Skin epidermis (tissue), 12 donors: ENCODE measurements at regions not wholly inside any gene's neighbourhood (a gene's known extent, or its start where the extent isn't known, plus 50 kb on each side); places are given as distances from the start of the nearest gene placed in this dataset.
A peak's percentile ranks its signal among the peaks of the same experiment; 100 is the strongest.

Experiments used
- H3K27ac ChIP-seq, 21 experiments: fragments of 200-600 bp; sonication (generic) in 11 of 21; one replicate each; pipeline ENCODE4 v1.5.0; 2020; ENCODE audit warnings: mild to moderate bottlenecking in 3 of 21, inconsistent platforms in 2 of 21, moderate library complexity in 2 of 21
- H3K4me3 ChIP-seq, 7 experiments: fragments of 200-600 bp; sonication (generic) in 2 of 7; one replicate each; pipeline ENCODE4 v1.5.0; 2020; ENCODE audit warnings: inconsistent platforms in 2 of 7, mild to moderate bottlenecking in 2 of 7, moderate library complexity in 1 of 7

GRCh38 chr1:222991177-222991576, 151.9 kb downstream of the TLR5 start:
- Histone ChIP-seq H3K27ac (no peak overlapping the region), H3K4me3 (no peak overlapping the region)

GRCh38 chr1:222991908-222992307, 151.1 kb downstream of the TLR5 start:
- no peak overlapping the region for H3K27ac ChIP-seq
- no peak overlapping the region for H3K4me3 ChIP-seq

DNA sequence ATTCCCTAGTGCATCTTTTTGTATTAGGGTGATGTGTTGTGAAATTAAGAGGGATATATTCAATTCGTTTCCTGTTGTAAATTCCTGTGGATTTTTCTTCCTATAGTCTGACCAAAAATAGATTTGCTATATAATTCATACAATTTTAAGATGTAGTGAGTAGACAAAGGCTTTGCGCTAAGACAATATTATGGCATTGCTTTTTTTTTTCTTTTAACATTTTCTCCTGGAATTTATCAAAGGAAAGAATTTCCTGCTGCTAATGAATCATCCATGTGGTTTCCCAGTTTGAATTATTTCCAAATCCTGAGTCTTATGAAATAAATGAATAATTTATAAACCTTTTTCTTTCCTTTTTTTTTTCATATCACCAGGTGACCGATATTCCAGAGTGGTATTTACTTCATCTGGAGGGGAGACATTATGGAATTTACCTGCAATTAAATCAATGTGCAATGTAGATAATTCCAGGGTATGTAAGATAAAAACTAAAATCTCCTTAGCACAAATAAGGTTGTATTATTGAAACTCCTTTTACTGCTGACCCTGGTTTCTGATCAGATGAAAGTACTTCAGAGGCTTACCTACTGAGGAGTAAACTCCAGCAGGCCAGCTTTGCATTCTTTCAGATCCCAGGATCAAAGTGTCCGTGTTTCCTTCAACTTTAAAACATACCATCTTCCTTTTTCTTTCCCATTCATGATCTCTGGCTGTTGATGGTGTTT, 148.4 kb downstream of the TLR5 start:
- Histone ChIP-seq H3K27ac (peak overlapping the region in 5 of 21 experiments; percentile 4 to 49 (median 18)), H3K4me3 (no peak overlapping the region)

GRCh38 chr1:222995236-222995580, 147.8 kb downstream of the TLR5 start:
- Histone ChIP-seq H3K4me3 (no peak overlapping the region), H3K27ac (peak overlapping the region in 3 of 21 experiments; percentile 16 to 49 (median 33))

GRCh38 chr1:222995620-222996309, 147.3 kb downstream of the TLR5 start:
- Histone ChIP-seq H3K27ac (peak overlapping the region in 1 of 21 experiments; percentile 49), H3K4me3 (no peak overlapping the region)

- H3K27ac ChIP-seq = no peak overlapping the region
- no peak overlapping the region for H3K4me3 ChIP-seq
Observed at GRCh38 chr1:222996310-222996975, 146.6 kb downstream of the TLR5 start.

- Histone ChIP-seq H3K27ac (no peak overlapping the region), H3K4me3 (no peak overlapping the region)
Observed at GRCh38 chr1:223000632-223001031, 142.4 kb downstream of the TLR5 start.

GRCh38 chr1:223001653-223002634, 141.1 kb downstream of the TLR5 start:
- Histone ChIP-seq H3K4me3 (no peak overlapping the region), H3K27ac (no peak overlapping the region)

DNA sequence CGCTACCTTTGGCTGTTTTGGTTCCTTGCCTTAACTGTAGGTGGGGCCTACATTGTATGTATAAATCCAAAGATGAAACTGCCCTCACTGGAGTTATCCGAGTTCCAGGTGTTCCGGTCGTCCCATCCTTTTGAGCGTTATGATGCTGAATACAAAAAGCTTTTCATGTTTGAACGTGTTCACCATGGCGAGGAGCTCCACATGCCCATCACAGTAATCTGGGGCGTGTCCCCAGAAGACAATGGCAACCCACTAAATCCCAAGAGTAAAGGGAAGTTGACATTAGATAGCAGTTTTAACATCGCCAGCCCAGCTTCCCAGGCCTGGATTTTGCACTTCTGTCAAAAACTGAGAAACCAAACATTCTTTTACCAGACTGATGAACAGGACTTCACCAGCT, 139.5 kb downstream of the TLR5 start:
- Histone ChIP-seq H3K27ac (no peak overlapping the region), H3K4me3 (no peak overlapping the region)

GRCh38 chr1:223006371-223006770, 136.7 kb downstream of the TLR5 start:
- no peak overlapping the region for H3K4me3 ChIP-seq
- no peak overlapping the region for H3K27ac ChIP-seq

- Histone ChIP-seq H3K4me3 (no peak overlapping the region), H3K27ac (no peak overlapping the region)
Observed at GRCh38 chr1:223006917-223007648, 136.0 kb downstream of the TLR5 start.

DNA sequence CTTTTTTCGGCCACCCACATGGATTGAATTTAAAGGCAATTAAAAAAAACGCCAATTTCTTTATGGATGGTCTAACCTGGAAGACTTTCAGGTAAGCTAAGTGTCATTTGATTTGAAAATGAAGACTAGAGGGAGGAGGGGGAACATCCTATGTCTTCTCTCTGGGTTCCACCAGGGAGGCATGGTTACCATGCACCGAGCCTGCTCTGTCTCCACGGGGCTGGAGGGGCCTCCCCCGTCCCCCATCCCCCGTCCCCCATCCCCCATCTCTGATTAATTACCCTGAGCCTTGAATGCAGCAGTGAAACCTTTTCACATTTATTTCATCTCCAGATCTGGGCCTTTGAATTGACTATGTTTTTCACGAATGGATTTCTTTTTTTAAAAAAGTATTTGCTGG, 135.1 kb downstream of the TLR5 start:
- no peak overlapping the region for H3K27ac ChIP-seq
- H3K4me3 ChIP-seq = no peak overlapping the region

DNA sequence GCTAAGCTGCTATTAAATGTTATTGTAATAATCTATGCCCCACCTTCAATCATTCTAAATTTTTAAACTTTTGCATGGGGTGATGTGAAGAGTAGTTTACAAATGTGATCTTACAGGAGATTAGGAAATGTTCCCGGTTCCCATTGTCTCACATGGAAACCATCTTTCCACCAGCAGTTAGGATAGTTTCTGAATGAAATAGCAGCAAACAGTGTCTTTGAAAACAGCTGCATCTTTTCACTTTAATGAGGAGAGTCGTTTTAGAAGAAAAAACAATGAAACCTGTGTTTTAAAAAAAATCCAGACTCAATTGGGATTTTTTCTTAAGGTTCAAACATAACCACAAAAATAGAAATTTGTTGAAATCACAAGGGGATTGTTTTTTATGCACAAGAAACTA, 134.2 kb downstream of the TLR5 start:
- no peak overlapping the region for H3K4me3 ChIP-seq
- H3K27ac ChIP-seq = no peak overlapping the region

- no peak overlapping the region for H3K4me3 ChIP-seq
- H3K27ac ChIP-seq = no peak overlapping the region
Observed at GRCh38 chr1:223009406-223009805, 133.6 kb downstream of the TLR5 start.

GRCh38 chr1:223010582-223011504, 132.2 kb downstream of the TLR5 start:
- Histone ChIP-seq H3K4me3 (no peak overlapping the region), H3K27ac (peak overlapping the region in 1 of 21 experiments; percentile 23)

DNA sequence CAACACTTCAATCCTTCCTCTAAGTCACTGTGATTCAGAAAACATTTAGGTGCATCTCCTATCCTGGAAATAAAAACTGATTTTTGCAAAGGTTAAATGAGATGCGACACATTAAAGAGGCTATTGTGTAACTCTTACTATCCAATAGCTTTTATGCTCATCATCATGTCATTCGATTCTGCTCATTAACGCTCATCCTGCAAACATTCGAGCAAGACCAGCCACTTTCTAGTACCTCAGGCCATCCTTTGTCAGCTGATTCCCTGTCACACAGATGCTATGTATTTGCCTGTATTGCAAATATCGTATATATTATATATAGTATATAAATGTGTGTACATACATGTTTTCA, 131.6 kb downstream of the TLR5 start:
- Histone ChIP-seq H3K4me3 (no peak overlapping the region), H3K27ac (peak overlapping the region in 1 of 21 experiments; percentile 23)

DNA sequence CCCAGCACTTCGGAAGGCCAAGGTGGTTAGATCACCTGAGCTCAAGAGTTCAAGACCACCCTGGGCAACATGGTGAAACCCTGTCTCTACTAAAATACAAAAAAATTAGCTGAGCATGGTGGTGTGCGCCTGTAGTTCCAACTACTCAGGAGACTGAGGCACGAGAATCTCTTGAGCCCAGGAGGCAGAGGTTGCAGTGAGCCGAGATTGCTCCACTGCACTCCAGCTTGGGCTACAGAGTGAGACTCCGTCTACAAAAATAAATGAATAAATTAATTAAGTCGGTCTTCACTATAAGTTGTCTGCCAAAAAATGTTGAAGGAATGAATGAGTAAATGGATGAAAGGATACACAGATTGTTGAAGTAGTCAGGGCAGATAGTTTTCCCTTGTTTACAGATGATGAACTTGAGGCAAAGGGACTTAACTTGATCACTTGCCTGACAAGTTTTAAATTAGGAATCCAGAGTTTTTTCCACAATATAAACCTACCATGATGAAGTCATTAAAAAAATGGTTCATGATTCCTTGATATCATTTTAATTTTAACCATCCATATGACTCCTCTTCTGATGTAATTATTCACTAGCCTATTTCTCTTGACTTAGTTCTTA, 130.8 kb downstream of the TLR5 start:
- H3K27ac ChIP-seq = no peak overlapping the region
- H3K4me3 ChIP-seq = no peak overlapping the region

DNA sequence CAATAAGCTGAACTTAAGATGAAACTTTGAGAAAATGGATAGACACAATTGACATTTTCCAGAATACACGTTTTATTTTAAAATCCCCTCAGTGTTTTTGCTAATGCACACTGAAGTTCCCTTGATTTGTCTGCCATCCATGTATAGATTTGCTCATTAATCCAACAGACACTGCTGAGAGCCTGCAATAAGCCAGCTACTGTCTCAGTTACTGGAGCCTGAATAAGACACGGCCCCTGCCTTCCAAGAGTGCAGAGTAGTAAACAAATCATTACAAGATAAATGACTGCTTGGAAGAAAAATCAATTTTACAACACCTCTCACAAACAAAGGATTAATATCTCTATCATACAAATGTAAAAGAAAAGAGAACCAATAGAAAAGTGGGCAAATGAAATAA, 130.1 kb downstream of the TLR5 start:
- Histone ChIP-seq H3K27ac (no peak overlapping the region), H3K4me3 (no peak overlapping the region)
